ENCODE measurements at regions not wholly inside any gene's neighbourhood (a gene's known extent, or its start where the extent isn't known, plus 50 kb on each side); places are given as distances from the start of the nearest gene placed in this dataset.
A peak's percentile ranks its signal among the peaks of the same experiment; 100 is the strongest.

DNA sequence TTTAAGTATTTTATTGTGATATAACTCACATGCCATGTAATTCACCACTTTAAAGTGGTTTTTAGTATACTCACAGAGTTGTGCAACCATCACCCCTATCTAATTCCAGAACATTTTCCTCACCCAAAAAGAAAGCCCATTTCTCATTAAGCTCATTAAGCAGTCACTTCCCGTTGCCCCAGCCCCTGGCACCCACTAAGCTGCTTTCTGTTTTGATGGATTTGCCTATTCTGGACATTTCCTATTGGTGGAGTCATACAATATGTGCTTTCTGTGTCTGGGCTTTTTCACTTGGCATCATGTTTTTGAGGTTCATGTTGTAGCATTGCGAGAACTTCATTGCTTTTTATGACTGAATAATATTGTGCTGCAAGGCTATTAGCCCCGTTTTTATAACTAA lies 66.0 kb downstream of the ARL6IP4 start:
- Mint-ChIP-seq H3K4me1 (ENCODE audit: unreplicated experiment) (peaks cover 4% of the 10 kb centered on the region), H3K27me3 (peaks cover 9% of the 10 kb centered on the region), H3K36me3 (no peaks in the 10 kb centered on the region), H3K9me3 (no peaks in the 10 kb centered on the region), H3K27ac (no peak overlapping the region), H3K4me3 (no peak overlapping the region)
- no peak for DNase-seq (ENCODE audit: extremely low spot score, unreplicated experiment)
- TF ChIP-seq, protein P1, sequence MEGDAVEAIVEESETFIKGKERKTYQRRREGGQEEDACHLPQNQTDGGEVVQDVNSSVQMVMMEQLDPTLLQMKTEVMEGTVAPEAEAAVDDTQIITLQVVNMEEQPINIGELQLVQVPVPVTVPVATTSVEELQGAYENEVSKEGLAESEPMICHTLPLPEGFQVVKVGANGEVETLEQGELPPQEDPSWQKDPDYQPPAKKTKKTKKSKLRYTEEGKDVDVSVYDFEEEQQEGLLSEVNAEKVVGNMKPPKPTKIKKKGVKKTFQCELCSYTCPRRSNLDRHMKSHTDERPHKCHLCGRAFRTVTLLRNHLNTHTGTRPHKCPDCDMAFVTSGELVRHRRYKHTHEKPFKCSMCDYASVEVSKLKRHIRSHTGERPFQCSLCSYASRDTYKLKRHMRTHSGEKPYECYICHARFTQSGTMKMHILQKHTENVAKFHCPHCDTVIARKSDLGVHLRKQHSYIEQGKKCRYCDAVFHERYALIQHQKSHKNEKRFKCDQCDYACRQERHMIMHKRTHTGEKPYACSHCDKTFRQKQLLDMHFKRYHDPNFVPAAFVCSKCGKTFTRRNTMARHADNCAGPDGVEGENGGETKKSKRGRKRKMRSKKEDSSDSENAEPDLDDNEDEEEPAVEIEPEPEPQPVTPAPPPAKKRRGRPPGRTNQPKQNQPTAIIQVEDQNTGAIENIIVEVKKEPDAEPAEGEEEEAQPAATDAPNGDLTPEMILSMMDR (conservative IDR thresholded peaks at IDR 0.05) = no peak

DNA sequence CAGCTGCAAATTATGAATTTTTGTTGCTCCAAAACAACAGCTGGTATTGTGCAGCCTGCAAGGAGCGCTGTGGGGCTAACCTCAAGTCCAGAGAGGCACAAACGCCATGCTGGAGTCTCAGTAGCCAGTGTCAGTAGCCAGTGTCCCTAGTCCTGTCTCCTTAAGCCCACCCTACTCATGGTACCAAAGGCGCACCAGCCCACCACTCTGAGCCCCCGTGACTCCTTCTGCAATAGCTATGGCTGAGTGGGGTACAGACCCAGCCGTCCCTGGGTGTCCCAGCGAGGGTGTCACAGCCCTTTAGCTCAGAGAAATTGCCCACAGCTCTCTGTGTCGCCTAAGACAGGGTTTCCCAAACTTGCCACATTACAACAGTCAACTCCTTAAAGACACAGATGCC lies 65.2 kb downstream of the ARL6IP4 start:
- TF ChIP-seq, protein P1 (conservative IDR thresholded peaks at IDR 0.05) = no peak
- Mint-ChIP-seq H3K4me3 (no peak overlapping the region), H3K27ac (no peak overlapping the region), H3K9me3 (no peaks in the 10 kb centered on the region), H3K36me3 (no peaks in the 10 kb centered on the region), H3K27me3 (peaks cover 9% of the 10 kb centered on the region), H3K4me1 (ENCODE audit: unreplicated experiment) (peaks cover 4% of the 10 kb centered on the region)
- no peak for DNase-seq (ENCODE audit: extremely low spot score, unreplicated experiment)

GRCh38 chr12:123044351-123044750 lies 63.9 kb downstream of the ARL6IP4 start:
- no peak for DNase-seq (ENCODE audit: extremely low spot score, unreplicated experiment)
- H3K27me3 Mint-ChIP-seq = peaks cover 9% of the 10 kb centered on the region
- H3K36me3 Mint-ChIP-seq = no peaks in the 10 kb centered on the region
- peaks cover 4% of the 10 kb centered on the region for H3K4me1 Mint-ChIP-seq (ENCODE audit: unreplicated experiment)
- H3K9me3 Mint-ChIP-seq = no peaks in the 10 kb centered on the region
- H3K4me3 Mint-ChIP-seq = no peak overlapping the region
- TF ChIP-seq, protein P1 (conservative IDR thresholded peaks at IDR 0.05) = no peak
- no peak overlapping the region for H3K27ac Mint-ChIP-seq

- no peak for DNase-seq (ENCODE audit: extremely low spot score, unreplicated experiment)
- Mint-ChIP-seq H3K4me3 (no peak overlapping the region), H3K27me3 (peaks cover 9% of the 10 kb centered on the region), H3K9me3 (no peaks in the 10 kb centered on the region), H3K4me1 (ENCODE audit: unreplicated experiment) (peaks cover 4% of the 10 kb centered on the region), H3K27ac (no peak overlapping the region), H3K36me3 (no peaks in the 10 kb centered on the region)
- TF ChIP-seq, protein P1 (conservative IDR thresholded peaks at IDR 0.05) = peak; percentile 66
These were observed 63.1 kb downstream of the ARL6IP4 start for GRCh38 chr12:123043536-123044001.

- peaks cover 4% of the 10 kb centered on the region for H3K4me1 Mint-ChIP-seq (ENCODE audit: unreplicated experiment)
- no peak overlapping the region for H3K4me3 Mint-ChIP-seq
- H3K36me3 Mint-ChIP-seq = no peaks in the 10 kb centered on the region
- H3K27me3 Mint-ChIP-seq = peaks cover 9% of the 10 kb centered on the region
- no peak for DNase-seq (ENCODE audit: extremely low spot score, unreplicated experiment)
- H3K27ac Mint-ChIP-seq = no peak overlapping the region
- H3K9me3 Mint-ChIP-seq = no peaks in the 10 kb centered on the region
- TF ChIP-seq, protein P1 (conservative IDR thresholded peaks at IDR 0.05) = no peak
These were observed 62.4 kb downstream of the ARL6IP4 start for GRCh38 chr12:123042833-123043232.
